ENCODE measurements at regions not wholly inside any gene's neighbourhood (a gene's known extent, or its start where the extent isn't known, plus 50 kb on each side); places are given as distances from the start of the nearest gene placed in this dataset.

DNA sequence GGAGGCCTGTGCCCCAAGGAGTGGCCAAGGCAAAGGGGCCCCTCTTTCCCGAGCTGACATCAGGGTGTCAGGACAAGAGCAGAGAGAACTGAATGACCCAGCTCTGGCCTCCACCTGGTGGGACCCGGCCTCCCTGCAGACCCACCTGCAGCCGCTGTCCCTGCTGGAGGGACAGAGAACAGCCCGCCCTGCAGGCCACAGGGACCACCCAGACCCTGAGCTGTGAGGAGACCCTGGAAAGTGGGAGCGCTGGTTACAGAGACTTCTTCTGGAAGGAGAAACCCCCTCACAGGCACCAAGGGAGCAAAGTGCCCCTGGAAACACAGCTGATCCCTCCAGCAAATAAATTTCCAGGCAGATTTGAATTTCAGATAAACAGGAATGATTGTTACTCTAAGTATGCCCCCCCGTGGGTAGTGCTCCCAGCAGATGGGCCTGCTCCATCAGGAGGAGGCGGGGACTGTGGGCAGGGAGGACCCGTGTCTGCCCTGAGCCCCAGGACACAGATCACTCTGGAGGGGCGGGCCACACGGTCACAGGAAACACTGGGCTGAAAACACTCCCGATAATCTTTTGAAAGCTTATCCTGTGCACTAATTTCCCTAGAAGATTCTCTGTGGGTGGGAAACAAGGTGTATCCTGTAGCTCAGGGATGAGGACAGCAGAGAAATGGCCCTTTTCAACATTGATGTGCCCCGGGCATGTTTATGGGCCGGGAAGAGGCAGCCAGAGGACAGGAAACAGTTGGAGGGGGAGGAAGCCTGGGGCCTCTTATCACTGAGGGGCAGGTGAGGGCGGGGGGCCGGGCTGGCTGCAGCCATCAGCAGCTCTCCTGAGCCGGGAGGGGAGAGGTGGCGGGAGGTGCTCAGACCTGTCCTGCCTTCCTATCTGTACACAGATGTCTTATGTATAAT lies 276.0 kb downstream of the ADGRD1 start:
- Histone ChIP-seq H4K20me1 (replicated peaks in 1 of 2; ENCODE audit: control insufficient read depth in 1 of 2, insufficient read depth in 2 of 2, low read length in 2 of 2) (no peaks in the 10 kb centered on the region), H4K91ac (replicated peaks; ENCODE audit: insufficient read length, low read length) (peak overlapping the region; percentile 73), H3K79me2 (ENCODE audit: control insufficient read depth in 1 of 2, insufficient read depth in 2 of 2, low read length in 2 of 2) (no peaks in the 10 kb centered on the region), H3K4me3 (ENCODE audit: extremely low read depth in 1 of 4, insufficient read depth in 2 of 4, low read depth in 3 of 4, low read length in 4 of 4) (peak overlapping the region in 1 of 4 experiments; percentile 20; a peak in 2 of 8 replicates), H3K56ac (replicated peaks; ENCODE audit: insufficient read length, low read depth, low read length) (no peak overlapping the region), H3K36me3 (ENCODE audit: control insufficient read depth in 2 of 4, insufficient read depth in 4 of 4, low read length in 3 of 4) (no peaks in the 10 kb centered on the region), H3K14ac (ENCODE audit: insufficient read length) (no peak overlapping the region), H2BK12ac (ENCODE audit: low read depth, low read length) (0 out of 2 replicates have a peak overlapping the region, but pooled peaks have one; percentile 55), H4K8ac (ENCODE audit: extremely low read depth, insufficient read depth, low read length) (no peak overlapping the region), H3K4me2 (ENCODE audit: insufficient read depth in 1 of 2, low read depth in 2 of 2, low read length in 2 of 2) (peak overlapping the region; percentile 2 to 35; a peak in 3 of 4 replicates), H3K23me2 (ENCODE audit: low read depth, low read length) (no peaks in the 10 kb centered on the region), H2AFZ (ENCODE audit: low read length) (peak overlapping the region; percentile 55), H3K23ac (ENCODE audit: insufficient read length) (no peak overlapping the region), H3K9me3 (ENCODE audit: insufficient read depth in 2 of 2, low read depth in 1 of 2, low read length in 1 of 2) (peaks cover 3 to 4% of the 10 kb centered on the region in 2 experiments; a peak in 3 of 4 replicates), H2BK15ac (ENCODE audit: low read length) (no peak overlapping the region), H3K79me1 (ENCODE audit: low read depth, low read length) (no peaks in the 10 kb centered on the region), H3K27ac (ENCODE audit: low read depth, low read length) (peak overlapping the region; percentile 51; the same call in 1 of the 2 replicates), H3K9ac (replicated peaks in 1 of 4; ENCODE audit: extremely low read depth in 1 of 4, low read depth in 3 of 4, low read length in 3 of 4) (no peak overlapping the region), H2BK5ac (ENCODE audit: low read depth, low read length) (peak overlapping the region; percentile 80; the same call in 1 of the 2 replicates), H4K5ac (ENCODE audit: insufficient read length, low read depth, low read length) (peak overlapping the region; percentile 4), H3K18ac (ENCODE audit: extremely low read depth, low read length) (peak overlapping the region; percentile 71), H3K4ac (replicated peaks; ENCODE audit: insufficient read length, low read depth, low read length) (peak overlapping the region; percentile 66), H2BK120ac (replicated peaks; ENCODE audit: low read depth, low read length) (no peak overlapping the region), H3K27me3 (replicated peaks in 1 of 4; ENCODE audit: control insufficient read depth in 3 of 4, extremely low read depth in 1 of 4, insufficient read depth in 3 of 4, low read length in 3 of 4) (no peaks in the 10 kb centered on the region), H2AK5ac (ENCODE audit: low read depth, low read length) (no peak overlapping the region), H2BK20ac (ENCODE audit: low read length) (peak overlapping the region; percentile 48; the same call in 1 of the 2 replicates), H3K4me1 (replicated peaks in 1 of 4; ENCODE audit: control insufficient read depth in 3 of 4, insufficient read depth in 4 of 4, low read length in 3 of 4) (peaks cover 0 to 21% (median 11%) of the 10 kb centered on the region in 4 experiments; a peak in 5 of 7 replicates)
- FAIRE-seq (no peak), DNase-seq (ENCODE audit: low read depth in 1 of 2, low spot score in 2 of 2) (peak in 1 of 2 experiments; percentile 63)
- 46% methylated on average over 16 of the region's 17 CpGs; no CpG with 5 or more reads in 1 of the 2 experiments for WGBS, 2 experiments (ENCODE audit: extremely low coverage in 1 of 2, insufficient coverage in 1 of 2, insufficient read length in 1 of 2, insufficient replicate concordance in 2 of 2, low coverage in 1 of 2, low lambda C conversion rate in 2 of 2, missing lambda C conversion rate in 1 of 2)
- ChIA-PET CTCF (ENCODE audit: partially characterized antibody) (interaction anchor here (0.6 to 2.7 kb wide), 18 partner anchors 9 to 526 kb away, joined by 3 to 11 read pairs (median 4); no protein-coding TSS in a partner anchor), POLR2A (ENCODE audit: partially characterized antibody) (interaction anchor here (1.1 to 2.2 kb wide), 2 partner anchors 11 to 481 kb away, joined by 3 to 9 read pairs; partner anchors contain the start of gene SFSWAP)
- TF ChIP-seq GABPA (IDR thresholded peaks at IDR 0.05; ENCODE audit: borderline replicate concordance, insufficient read depth, low read length) (0 out of 2 replicates have a peak, but pooled peaks have one; percentile 16), MAX (IDR thresholded peaks at IDR 0.05) (0 out of 2 replicates have a peak, but pooled peaks have one; percentile 7), TCF12 (IDR thresholded peaks at IDR 0.05; ENCODE audit: low read depth, low read length) (no peak), RBBP5 (IDR thresholded peaks at IDR 0.05; ENCODE audit: borderline replicate concordance, low read depth, low read length) (0 out of 2 replicates have a peak, but pooled peaks have one; percentile 23), RNF2 (IDR thresholded peaks at IDR 0.05; ENCODE audit: borderline replicate concordance, low read depth, low read length, missing control alignments, poor library complexity, severe bottlenecking) (no peak), ASH2L (IDR thresholded peaks at IDR 0.05; ENCODE audit: low read length) (peak; percentile 59), TAF7 (optimal IDR thresholded peaks at IDR 0.05; ENCODE audit: borderline replicate concordance, low read depth, low read length) (peak; percentile 6), SRF (IDR thresholded peaks at IDR 0.05; ENCODE audit: low read depth, low read length) (no peak), POLR2AphosphoS5 (IDR thresholded peaks at IDR 0.05; ENCODE audit: low read depth, low read length) (0 out of 2 replicates have a peak, but pooled peaks have one; percentile 8), POU5F1 (IDR thresholded peaks at IDR 0.05; ENCODE audit: low read depth, low read length) (no peak)

All from H1 (cell line).